Endothelial cell (in vitro differentiated cells): ENCODE measurements at regions not wholly inside any gene's neighbourhood (a gene's known extent, or its start where the extent isn't known, plus 50 kb on each side); places are given as distances from the start of the nearest gene placed in this dataset.
"Not testable (repeated sequence)": the region's sequence is repeated elsewhere in the genome, so short reads cannot be mapped to it uniquely, and the experiment has no call there.

Experiments used
- DNase-seq: peaks from one replicate; pipeline ENCODE4 v3.0.0; 2021; ENCODE audit warnings: low spot score
- H3K27ac Mint-ChIP-seq: one replicate; pipeline ENCODE4 v1.8.0; 2021; ENCODE audit warnings: mixed read lengths, inconsistent platforms; ENCODE audit not compliant: unreplicated experiment
- H3K27me3 Mint-ChIP-seq: one replicate; pipeline ENCODE4 v1.8.0; 2021; ENCODE audit warnings: mild to moderate bottlenecking, moderate library complexity, mixed read lengths, inconsistent platforms; ENCODE audit not compliant: unreplicated experiment
- H3K36me3 Mint-ChIP-seq: one replicate; pipeline ENCODE4 v1.8.0; 2021; ENCODE audit warnings: mild to moderate bottlenecking, low read depth, mixed read lengths, inconsistent platforms; ENCODE audit not compliant: unreplicated experiment
- H3K4me1 Mint-ChIP-seq: one replicate; pipeline ENCODE4 v1.8.0; 2021; ENCODE audit warnings: mild to moderate bottlenecking, mixed read lengths, inconsistent platforms; ENCODE audit not compliant: unreplicated experiment
- H3K4me3 Mint-ChIP-seq: one replicate; pipeline ENCODE4 v1.8.0; 2021; ENCODE audit warnings: mild to moderate bottlenecking, mixed read lengths, inconsistent platforms; ENCODE audit not compliant: unreplicated experiment
- H3K9me3 Mint-ChIP-seq: one replicate; pipeline ENCODE4 v1.8.0; 2021; ENCODE audit warnings: mixed read lengths, inconsistent platforms; ENCODE audit not compliant: unreplicated experiment
- TF ChIP-seq, protein P1 (sequence below): fragments of 200-600 bp; sonication (generic); IDR thresholded peaks from one replicate; pipeline ENCODE4 v1.5.0; 2021; ENCODE audit warnings: antibody characterized with exemption; ENCODE audit not compliant: unreplicated experiment

DNA sequence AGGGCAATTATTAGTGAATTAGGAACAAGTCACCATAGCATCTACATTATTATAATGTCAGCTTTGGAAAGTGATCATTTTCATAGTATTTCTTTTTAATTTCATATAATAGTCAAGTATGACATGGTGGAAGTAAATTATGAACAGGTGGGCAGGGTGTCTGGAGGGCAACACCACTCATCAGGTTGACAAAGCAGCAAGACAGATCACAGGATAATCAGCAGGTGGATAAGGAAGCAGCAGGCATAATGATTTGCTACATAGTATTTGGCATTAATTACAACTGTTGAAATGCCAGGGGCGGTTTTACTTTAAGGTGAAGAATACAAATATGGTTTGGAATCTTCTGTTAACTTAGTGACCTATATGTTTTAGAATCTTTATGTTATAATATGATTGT is 1342.2 kb downstream of the PLA2G4A start:
- no peak for DNase-seq
- H3K4me3 Mint-ChIP-seq: no peak overlapping the region
- TF ChIP-seq, protein P1, sequence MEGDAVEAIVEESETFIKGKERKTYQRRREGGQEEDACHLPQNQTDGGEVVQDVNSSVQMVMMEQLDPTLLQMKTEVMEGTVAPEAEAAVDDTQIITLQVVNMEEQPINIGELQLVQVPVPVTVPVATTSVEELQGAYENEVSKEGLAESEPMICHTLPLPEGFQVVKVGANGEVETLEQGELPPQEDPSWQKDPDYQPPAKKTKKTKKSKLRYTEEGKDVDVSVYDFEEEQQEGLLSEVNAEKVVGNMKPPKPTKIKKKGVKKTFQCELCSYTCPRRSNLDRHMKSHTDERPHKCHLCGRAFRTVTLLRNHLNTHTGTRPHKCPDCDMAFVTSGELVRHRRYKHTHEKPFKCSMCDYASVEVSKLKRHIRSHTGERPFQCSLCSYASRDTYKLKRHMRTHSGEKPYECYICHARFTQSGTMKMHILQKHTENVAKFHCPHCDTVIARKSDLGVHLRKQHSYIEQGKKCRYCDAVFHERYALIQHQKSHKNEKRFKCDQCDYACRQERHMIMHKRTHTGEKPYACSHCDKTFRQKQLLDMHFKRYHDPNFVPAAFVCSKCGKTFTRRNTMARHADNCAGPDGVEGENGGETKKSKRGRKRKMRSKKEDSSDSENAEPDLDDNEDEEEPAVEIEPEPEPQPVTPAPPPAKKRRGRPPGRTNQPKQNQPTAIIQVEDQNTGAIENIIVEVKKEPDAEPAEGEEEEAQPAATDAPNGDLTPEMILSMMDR: no peak
- no peak overlapping the region for H3K27ac Mint-ChIP-seq
- H3K36me3 Mint-ChIP-seq: no peaks in the 10 kb centered on the region
- no peaks in the 10 kb centered on the region for H3K4me1 Mint-ChIP-seq
- H3K27me3 Mint-ChIP-seq: no peaks in the 10 kb centered on the region
- H3K9me3 Mint-ChIP-seq: no peaks in the 10 kb centered on the region

DNA sequence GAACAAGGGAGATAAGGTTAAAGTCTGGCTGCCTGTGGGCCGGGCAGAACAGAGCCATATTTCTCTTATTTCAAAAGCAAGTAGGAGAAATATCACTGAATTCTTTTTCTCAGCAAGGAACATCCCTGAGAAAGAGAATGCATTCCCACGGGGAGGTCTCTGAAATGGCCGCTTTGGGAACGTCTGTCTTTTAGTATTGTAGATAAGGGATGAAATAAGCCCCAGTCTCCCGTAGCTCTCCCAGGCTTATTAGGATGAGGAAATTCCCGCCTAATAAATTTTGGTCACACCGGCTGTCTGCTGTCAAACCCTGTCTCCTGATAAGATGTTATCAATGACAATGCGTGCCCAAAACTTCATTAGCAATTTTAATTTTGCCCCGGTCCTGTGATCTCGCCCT is 1353.3 kb downstream of the PLA2G4A start:
- not testable (repeated sequence) for H3K4me3 Mint-ChIP-seq, H3K36me3 Mint-ChIP-seq, DNase-seq, H3K27ac Mint-ChIP-seq, H3K4me1 Mint-ChIP-seq, H3K27me3 Mint-ChIP-seq, H3K9me3 Mint-ChIP-seq

DNA sequence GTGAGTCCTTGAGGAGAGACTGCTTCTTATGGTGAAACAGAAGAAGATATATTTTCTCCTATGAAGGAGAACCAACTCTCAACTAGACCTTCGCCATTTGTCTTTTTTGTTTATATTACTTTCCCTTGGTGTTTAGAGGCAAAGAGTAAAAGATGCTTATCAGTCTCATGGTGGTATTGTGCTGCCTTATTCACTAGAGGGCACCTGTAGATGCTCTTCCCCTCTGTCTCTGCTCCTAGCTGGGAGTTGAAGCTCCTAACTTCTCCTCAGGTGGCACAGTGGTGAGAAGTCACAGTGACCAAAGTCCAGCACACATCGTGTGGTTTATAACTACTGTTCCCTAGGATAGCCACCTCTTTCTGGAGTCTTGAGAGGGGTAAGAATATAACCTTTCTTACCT is 1359.6 kb downstream of the PLA2G4A start:
- H3K27ac Mint-ChIP-seq: no peak overlapping the region
- DNase-seq: no peak
- H3K4me3 Mint-ChIP-seq: no peak overlapping the region
- H3K9me3 Mint-ChIP-seq: peaks cover 4% of the 10 kb centered on the region
- peaks cover 1% of the 10 kb centered on the region for H3K27me3 Mint-ChIP-seq
- TF ChIP-seq, protein P1: no peak
- H3K36me3 Mint-ChIP-seq: no peaks in the 10 kb centered on the region
- H3K4me1 Mint-ChIP-seq: no peaks in the 10 kb centered on the region

DNA sequence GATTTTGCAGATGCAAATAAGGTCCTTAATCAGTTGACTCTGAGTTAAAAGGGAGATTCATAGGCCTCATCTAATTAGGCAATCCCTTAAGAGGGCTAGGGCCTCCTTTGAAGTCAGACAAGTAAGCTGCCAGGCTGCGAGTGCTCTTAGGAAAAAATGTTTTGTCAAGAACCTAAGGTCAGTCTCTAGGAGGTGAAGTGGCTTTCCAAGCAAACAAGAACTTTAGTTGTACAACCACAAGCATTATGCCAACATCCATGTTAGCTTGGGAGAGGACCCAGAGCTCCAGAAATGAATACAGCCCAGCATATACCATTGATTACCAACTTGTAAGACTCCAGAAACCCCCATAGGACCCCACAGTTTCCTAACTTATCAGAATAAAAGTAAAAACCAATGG is 1366.2 kb downstream of the PLA2G4A start:
- TF ChIP-seq, protein P1: no peak
- Mint-ChIP-seq H3K27me3 (no peaks in the 10 kb centered on the region), H3K4me1 (no peaks in the 10 kb centered on the region), H3K27ac (no peak overlapping the region), H3K4me3 (no peak overlapping the region), H3K9me3 (peaks cover 4% of the 10 kb centered on the region), H3K36me3 (no peaks in the 10 kb centered on the region)
- DNase-seq: no peak

DNA sequence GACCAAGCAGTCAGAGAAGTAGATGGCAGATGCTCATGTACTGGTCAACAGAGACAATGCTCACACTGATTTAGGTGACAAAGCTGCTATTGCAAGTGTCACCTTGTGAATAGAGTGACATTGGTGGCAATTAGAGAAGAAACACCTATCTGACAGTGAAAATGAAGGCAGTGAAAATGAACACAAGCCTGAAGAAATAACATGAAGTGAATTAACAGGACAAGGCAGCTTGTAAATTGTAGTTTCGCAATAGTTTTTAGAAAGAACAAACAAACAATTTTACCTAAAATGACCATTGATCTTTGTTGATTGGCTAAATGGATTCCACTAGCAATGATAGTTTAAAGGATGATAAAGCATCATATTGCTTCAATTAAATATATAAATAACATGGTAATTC is 1389.5 kb downstream of the PLA2G4A start:
- Mint-ChIP-seq H3K4me3 (no peak overlapping the region), H3K27ac (no peak overlapping the region), H3K36me3 (no peaks in the 10 kb centered on the region), H3K4me1 (peaks cover 2% of the 10 kb centered on the region), H3K27me3 (no peaks in the 10 kb centered on the region), H3K9me3 (no peaks in the 10 kb centered on the region)
- TF ChIP-seq, protein P1: no peak
- no peak for DNase-seq

DNA sequence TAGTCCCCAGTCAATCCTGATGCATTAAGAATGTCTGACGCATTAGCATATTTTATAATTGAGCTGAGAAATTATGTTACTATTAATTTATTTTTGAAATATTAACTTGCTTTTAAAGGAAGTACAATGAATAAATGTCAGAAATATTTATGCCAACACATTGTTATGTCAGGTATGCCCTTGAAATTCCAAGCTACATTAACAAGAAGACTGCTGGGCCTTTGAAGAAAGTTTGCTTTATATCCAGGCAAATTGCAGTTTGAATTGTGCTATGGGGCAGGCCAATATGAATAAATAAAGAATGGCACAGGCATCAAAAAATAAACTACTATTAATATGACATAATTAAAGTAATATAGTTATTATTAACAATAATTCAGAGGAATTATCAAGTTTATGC is 1391.3 kb downstream of the PLA2G4A start:
- peaks cover 2% of the 10 kb centered on the region for H3K4me1 Mint-ChIP-seq
- H3K27ac Mint-ChIP-seq: no peak overlapping the region
- TF ChIP-seq, protein P1: no peak
- DNase-seq: no peak
- no peaks in the 10 kb centered on the region for H3K9me3 Mint-ChIP-seq
- no peaks in the 10 kb centered on the region for H3K27me3 Mint-ChIP-seq
- H3K4me3 Mint-ChIP-seq: no peak overlapping the region
- no peaks in the 10 kb centered on the region for H3K36me3 Mint-ChIP-seq
